GM10266 (cell line): ENCODE measurements at regions not wholly inside any gene's neighbourhood (a gene's known extent, or its start where the extent isn't known, plus 50 kb on each side); places are given as distances from the start of the nearest gene placed in this dataset.

Source experiments
- DNase-seq: peaks from one replicate; pipeline ENCODE4 v3.0.0; 2012; ENCODE audit errors: extremely low spot score
- TF ChIP-seq, protein P1 (sequence below): IDR thresholded peaks from 2 replicates; pipeline ENCODE4 v1.5.1; 2012; ENCODE audit warnings: mild to moderate bottlenecking, low read depth; ENCODE audit not compliant: control insufficient read depth, insufficient read depth; ENCODE audit errors: missing control alignments

DNA sequence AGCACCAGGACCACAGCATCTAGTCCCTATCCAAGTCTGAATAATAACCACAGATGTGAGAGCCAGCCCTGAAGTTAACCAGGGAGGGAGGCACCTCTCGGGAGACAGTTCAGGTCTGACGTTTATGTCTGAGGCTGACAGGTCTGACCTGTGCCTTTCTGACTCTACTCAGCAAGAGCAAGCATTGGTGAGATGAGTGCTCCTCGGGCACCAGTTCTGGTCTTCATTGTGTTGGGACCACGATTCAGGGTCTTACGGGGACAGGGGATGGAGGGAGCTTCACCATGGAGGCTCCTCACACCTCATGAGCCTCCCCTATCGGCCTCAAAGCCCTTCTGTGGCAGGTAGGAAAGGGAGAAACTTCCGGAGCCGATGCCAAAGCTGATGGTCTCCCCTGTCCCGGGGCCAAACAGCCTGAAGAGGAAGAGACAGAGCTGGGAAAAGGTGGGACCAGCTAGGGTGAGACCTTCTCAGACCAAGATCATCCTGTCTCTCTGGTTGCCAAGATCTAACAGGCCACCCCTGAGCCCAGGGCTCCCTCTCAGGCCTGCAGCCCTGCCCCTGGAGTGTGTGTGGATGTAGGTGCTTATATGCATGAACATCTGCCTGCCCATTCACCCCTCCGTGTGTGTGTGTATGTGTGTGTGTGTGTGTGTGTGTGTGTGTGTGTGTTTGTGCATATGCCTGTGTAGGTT lies 170.5 kb downstream of the VEGFA start:
- TF ChIP-seq, protein P1, sequence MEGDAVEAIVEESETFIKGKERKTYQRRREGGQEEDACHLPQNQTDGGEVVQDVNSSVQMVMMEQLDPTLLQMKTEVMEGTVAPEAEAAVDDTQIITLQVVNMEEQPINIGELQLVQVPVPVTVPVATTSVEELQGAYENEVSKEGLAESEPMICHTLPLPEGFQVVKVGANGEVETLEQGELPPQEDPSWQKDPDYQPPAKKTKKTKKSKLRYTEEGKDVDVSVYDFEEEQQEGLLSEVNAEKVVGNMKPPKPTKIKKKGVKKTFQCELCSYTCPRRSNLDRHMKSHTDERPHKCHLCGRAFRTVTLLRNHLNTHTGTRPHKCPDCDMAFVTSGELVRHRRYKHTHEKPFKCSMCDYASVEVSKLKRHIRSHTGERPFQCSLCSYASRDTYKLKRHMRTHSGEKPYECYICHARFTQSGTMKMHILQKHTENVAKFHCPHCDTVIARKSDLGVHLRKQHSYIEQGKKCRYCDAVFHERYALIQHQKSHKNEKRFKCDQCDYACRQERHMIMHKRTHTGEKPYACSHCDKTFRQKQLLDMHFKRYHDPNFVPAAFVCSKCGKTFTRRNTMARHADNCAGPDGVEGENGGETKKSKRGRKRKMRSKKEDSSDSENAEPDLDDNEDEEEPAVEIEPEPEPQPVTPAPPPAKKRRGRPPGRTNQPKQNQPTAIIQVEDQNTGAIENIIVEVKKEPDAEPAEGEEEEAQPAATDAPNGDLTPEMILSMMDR: no peak
- no peak for DNase-seq

DNA sequence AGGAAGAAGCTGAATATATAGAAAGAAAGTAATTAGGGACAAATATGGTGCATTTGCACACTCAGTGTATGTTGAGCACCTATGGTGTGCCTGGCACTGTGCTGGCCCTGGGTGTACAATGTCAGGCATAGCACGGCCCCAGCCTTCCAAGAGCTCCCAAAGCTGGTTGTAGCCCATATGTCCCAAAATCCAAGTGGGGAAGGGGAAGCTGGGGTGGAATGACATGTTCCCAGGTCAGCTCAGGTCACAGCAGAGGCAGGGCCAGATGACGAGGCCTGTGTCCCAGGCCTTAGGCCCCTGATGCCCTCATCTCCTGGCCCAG lies 170.0 kb downstream of the VEGFA start:
- TF ChIP-seq, protein P1: no peak
- DNase-seq: no peak

DNA sequence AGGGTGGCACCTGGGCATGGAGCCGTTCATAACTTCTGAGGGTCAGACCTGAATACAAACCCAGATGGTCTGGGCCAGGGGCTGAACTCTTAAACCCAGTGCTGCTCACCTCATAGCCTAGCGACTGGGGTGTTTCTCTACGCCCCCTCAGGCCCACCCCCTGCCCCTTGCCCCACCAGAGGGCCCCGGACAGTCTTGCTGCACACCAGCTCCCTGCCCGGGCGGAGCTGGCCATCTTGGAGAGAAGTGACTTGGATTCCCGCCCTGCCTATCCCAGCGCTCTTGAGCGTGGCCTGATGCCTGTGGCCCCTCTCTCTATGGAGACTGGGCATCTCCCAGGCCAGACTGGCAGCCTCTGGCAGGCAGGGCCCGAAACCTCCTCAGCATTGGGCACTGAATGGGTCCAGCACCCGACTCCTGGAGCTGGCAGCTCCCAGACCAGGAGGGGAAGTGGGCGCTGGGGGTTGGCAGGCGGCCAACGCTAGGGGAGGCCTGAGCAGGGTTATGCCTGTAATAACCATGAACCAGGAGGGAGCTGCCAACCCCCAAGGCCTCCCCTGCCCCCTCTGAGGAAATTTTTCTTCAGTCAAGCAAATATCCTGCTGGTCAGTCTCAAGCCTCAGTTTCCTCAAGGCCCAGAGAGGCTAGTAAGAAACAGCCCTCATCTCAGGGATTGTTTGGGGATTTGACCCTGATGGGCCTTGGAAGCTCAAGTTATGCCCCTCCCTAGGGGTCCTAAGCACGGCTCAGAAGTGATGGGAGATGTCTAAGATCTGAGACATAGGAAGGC lies 169.5 kb downstream of the VEGFA start:
- DNase-seq: no peak
- TF ChIP-seq, protein P1: no peak

DNA sequence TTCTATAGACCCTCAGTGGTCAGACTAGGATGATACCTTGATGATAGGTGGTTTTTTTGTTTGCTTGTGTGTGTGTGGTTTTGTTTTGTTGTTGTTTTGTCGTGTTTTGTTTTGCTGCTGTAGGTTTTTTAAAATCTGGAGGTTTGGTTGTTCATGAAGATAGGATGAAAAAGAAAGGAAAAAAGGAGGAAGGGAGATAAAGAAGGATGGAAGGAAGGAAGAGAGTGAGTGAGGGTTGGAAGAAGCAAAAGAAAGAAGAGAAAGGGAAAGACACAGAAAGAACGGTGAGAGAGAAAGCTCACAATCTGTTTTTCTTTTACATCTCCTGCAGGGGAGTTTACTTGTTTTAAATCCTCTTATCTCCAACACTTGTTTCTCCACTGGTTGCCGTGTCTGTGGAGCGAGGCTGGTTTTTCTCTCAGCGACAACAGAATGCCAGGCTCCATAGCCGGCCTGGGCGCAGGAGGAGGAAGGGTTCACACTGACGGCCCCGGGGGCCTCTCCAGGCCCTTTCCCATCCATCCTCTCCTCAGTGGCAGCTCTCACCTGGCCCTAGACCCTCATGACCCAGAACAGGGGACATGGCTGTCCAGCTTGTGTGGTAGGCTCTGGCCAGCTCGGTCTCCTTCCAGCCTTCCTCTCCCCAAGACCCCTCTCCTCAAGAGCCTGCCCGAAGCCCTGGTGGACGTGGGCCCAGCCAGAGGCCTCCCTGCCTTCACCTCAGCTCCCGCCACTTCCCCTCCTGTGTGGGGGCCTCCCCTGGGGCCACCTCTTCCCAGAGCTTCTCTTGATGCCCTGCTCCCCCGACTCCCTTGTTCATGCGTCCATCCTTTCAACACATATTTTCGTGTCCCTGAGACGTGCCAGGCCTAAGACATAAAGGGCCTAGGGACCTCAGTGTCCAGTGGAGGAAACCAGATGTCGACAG lies 168.4 kb downstream of the VEGFA start:
- no peak for DNase-seq
- TF ChIP-seq, protein P1: no peak

DNA sequence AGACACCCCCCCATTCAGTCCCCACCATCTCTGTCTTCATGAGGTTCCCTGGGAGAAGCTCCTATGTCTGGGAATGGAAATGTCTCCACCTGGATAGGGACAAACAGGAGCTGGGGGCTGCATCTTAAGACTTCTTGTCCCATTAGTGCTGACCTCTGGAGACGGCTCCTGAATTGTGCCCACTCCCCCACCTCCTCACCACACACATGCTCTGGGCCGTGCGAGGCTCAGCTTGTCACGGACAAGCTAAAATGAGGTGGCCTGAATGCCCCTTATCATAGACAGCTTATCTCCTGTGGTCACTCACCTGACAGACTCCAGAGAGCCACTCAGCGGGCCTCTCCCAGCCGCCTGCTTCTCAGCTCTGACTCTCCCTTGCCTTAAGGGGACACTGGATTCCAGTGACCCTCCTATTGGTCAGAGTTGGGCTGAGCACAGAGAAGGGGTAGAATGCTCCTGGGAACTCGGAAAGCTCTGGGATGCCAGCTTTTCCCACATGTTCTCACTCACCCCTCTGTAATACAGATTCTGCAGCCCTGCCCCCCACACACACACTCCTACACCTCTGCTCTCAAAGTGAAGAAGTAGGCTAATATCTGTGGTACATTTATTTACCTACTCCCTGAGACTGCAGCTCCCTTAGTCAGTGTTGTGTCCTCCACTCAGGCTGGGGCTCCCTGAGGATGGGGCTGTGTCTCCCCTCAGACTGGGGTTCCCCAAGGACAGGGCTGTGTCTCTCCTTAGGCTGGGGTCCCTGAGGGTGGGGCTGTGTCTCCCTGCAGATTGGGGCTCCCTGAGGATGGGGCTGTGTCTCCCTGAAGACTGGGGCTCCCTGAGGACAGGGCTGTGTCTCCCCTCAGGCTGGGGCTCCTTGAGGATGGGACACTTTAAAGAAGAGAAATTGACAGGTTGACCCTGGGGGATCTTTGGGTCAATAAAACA lies 167.5 kb downstream of the VEGFA start:
- no peak for DNase-seq
- TF ChIP-seq, protein P1: no peak

DNA sequence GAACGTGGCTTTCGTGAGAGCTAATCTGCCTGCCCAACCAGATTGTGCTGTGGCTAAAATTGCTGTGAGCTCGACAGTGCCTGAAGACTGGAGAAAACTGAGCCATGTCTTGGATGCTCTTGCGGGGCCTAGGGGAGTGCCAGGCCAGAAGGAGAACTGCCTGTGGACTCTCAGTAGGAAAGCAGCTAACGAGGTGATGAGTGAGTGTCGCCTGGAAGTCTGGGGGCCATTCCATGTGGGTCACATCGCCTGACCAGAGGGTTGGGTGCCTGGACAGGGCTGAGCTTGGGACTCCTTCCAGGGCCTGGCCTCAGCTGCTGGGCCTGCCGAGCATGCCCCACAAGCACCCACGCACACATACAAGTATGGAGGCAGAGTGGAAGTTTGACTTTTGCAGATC lies 166.5 kb downstream of the VEGFA start:
- no peak for DNase-seq
- TF ChIP-seq, protein P1: no peak
